Activated CD4-positive, alpha-beta memory T cell treated with anti-CD3 and anti-CD28 coated beads, Interleukin-2, amount 10 ng/mL, durations not matched to agents 7 days and 5 days (primary cell): ENCODE measurements at regions not wholly inside any gene's neighbourhood (a gene's known extent, or its start where the extent isn't known, plus 50 kb on each side); places are given as distances from the start of the nearest gene placed in this dataset.

Experiments used
- CTCF ChIA-PET: fragments of 350-600 bp; sonication (Branson Sonifier 250); formaldehyde crosslinking; loops from one replicate; lab custom pipeline; 2021; ENCODE audit warnings: antibody characterized with exemption, inconsistent platforms; lab: Charles Lee
- POLR2A ChIA-PET: fragments of 350-600 bp; sonication (Branson Sonifier 250); formaldehyde crosslinking; loops from one replicate; lab custom pipeline; 2021; ENCODE audit warnings: antibody characterized with exemption; lab: Charles Lee
- DNase-seq: peaks from one replicate; pipeline ENCODE4 v3.0.0-alpha.2; 2020
- H3K27ac Mint-ChIP-seq: one replicate; pipeline ENCODE4 v1.8.0; 2021; ENCODE audit warnings: mild to moderate bottlenecking, mixed read lengths
- H3K27me3 Mint-ChIP-seq: one replicate; pipeline ENCODE4 v1.8.0; 2021; ENCODE audit warnings: mixed read lengths
- H3K36me3 Mint-ChIP-seq: one replicate; pipeline ENCODE4 v1.8.0; 2021; ENCODE audit warnings: low read depth, mixed read lengths
- H3K4me1 Mint-ChIP-seq: one replicate; pipeline ENCODE4 v1.8.0; 2021; ENCODE audit warnings: mixed read lengths
- H3K4me3 Mint-ChIP-seq: one replicate; pipeline ENCODE4 v1.8.0; 2021; ENCODE audit warnings: mild to moderate bottlenecking, mixed read lengths
- H3K9me3 Mint-ChIP-seq: one replicate; pipeline ENCODE4 v1.8.0; 2021; ENCODE audit warnings: mixed read lengths

DNA sequence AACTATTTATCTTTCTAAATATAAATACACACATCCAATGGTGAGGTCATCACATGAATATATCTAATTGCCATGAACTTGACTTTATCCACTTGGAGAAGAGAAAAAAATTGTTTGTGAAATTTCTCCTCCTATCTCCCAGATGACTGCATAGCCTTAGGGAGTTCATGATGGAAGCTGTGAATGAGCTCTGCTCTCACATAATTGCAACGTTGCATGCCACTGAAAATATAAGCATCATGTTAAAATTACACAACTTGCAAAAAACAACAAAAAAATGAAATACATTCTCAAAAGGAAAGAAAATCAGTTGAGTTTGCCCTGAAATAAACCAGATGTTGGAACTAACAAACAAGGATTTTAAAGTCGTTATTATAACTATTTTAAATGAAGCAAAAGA is 50.6 kb upstream of the OSR1 start:
- H3K4me1 Mint-ChIP-seq, result no peaks in the 10 kb centered on the region
- POLR2A ChIA-PET, result no interaction called here
- H3K36me3 Mint-ChIP-seq, result no peaks in the 10 kb centered on the region
- H3K27ac Mint-ChIP-seq, result no peak overlapping the region
- H3K4me3 Mint-ChIP-seq, result no peak overlapping the region
- CTCF ChIA-PET, result no interaction called here
- no peaks in the 10 kb centered on the region for H3K9me3 Mint-ChIP-seq
- no peak for DNase-seq
- H3K27me3 Mint-ChIP-seq, result peaks cover 6% of the 10 kb centered on the region

DNA sequence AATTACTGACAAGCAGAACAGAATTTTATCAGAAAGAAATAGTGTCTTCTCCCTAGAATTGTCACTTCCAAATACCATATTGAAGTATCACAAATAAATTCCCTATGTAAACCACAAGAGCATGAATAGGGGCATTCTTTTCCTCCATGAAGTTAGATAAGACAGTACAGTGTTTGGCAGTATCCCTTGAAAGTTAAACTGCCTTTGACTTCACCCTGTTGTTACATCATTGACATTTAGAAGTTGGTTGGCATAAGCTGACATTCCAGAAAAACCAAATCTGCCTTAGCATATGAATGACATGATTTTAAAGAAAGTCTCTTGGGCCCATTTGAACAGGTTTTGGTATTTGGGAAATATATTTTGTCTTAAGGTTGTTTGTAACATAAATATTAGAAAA is 50.2 kb upstream of the OSR1 start:
- Mint-ChIP-seq H3K4me3 (no peak overlapping the region), H3K36me3 (no peaks in the 10 kb centered on the region), H3K27ac (no peak overlapping the region), H3K4me1 (no peaks in the 10 kb centered on the region), H3K27me3 (peaks cover 6% of the 10 kb centered on the region), H3K9me3 (no peaks in the 10 kb centered on the region)
- ChIA-PET POLR2A (no interaction called here), CTCF (no interaction called here)
- no peak for DNase-seq
